GM21381 (cell line): ENCODE measurements at regions not wholly inside any gene's neighbourhood (a gene's known extent, or its start where the extent isn't known, plus 50 kb on each side); places are given as distances from the start of the nearest gene placed in this dataset.

Experiments
- ATAC-seq: cut with Tn5 transposase; IDR thresholded peaks from one replicate; pipeline ENCODE4 v1.9.1; 2021; ENCODE audit warnings: mild to moderate bottlenecking, moderate library complexity; ENCODE audit not compliant: unreplicated experiment

GRCh38 chr5:64110222-64110621 lies 55.4 kb upstream of the RNF180 start:
- ATAC-seq = no peak

DNA sequence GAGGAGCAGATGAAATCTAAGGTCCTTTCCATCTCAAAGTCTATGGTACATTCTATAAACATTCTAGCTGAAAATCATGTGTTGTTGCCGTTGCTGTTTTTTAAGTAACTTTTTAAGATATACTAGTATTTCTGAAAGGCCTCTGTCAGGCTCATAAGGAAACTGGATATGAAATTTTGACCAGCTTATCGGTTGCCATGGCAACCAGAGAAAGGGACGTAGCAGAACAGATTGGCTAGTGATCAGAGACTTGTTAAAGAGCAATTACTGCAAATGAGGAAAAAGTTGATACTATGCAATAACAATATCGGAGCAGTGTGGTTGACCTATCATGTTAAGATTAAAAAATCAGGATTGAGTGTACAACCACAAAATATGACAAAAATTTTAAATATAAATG lies 57.0 kb upstream of the RNF180 start:
- no peak for ATAC-seq

DNA sequence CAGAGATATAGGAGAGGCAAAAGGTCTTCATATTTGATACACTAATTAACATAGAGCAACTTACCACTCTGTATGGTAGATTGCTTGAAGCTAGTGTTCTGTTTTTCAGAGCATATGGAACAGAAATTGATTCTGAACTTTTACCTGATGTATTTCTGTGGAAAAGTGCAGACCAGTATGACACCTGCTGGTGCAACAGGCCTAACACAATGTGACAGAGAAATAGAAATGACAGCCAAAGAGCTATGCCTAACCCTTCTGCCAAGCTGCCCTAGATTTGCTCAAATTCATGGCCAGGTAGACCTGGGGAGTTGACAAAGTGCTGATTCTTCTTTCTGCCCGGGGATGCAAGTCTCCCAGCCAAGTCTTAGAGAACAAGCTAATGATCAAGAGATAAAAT lies 65.4 kb upstream of the RNF180 start:
- ATAC-seq = no peak

DNA sequence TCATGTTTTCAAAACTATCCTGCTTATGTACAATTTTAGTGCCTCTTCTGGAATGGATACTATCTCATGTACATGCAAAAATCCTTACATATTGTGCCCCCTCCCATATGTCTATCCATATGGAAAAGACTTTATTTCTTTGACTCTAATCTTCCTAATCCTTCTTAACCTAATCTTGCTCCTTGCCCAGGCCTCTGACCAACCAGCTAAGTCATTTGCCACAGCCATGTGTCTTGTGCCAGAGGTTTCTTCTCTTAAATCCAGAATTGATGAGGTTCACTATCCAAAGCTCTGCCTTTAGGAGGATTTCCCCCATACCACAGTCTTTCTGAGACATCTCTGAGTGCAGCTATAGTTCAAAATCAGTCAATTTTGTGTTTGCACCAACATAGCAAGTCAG lies 68.9 kb upstream of the RNF180 start:
- ATAC-seq = no peak

DNA sequence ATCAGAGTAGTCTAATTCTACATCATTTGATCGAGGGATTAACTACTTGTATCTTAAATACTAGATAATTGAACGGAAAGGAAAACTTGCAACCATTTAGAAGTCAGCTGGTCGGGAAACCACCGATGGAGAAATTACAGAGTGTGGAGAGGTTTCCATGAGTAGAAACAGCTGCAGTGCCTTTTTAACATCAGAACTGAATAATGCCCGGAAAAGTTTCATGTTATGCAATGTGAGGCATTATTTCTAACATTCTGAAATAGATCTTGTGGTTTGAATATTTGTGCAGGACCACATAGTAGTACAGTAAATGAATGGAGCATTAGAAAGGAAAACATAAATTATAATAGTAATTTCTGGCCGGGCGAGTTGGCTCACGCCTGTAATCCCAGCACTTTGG lies 88.1 kb upstream of the RNF180 start:
- no peak for ATAC-seq

GRCh38 chr5:64074533-64074932 lies 91.1 kb upstream of the RNF180 start:
- peak; percentile 73 for ATAC-seq

GRCh38 chr5:64069486-64069885 lies 96.2 kb upstream of the RNF180 start:
- no peak for ATAC-seq

DNA sequence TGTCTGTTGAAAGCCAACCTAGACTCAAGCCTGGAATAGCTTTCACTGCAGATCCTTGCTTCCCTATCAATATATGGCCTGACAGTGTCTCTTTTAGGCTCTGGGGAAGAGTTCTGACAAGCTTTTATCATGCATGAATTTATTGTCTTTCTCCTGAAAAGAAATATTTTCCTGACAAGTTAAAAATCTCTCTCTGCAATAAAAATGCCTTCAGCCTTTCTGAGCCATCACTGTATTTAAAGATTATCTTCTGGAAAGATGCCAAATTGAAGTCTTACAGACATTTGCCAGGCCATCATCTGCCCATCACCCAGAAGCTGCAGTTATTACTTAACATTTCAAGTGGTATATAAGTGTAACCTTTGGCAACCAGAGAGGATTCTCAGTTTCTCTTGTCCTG lies 88.1 kb upstream of the HTR1A start:
- no peak for ATAC-seq

GRCh38 chr5:64040490-64040889 lies 78.2 kb upstream of the HTR1A start:
- no peak for ATAC-seq

- ATAC-seq = no peak
Measured at GRCh38 chr5:64026493-64026892, 64.2 kb upstream of the HTR1A start.

DNA sequence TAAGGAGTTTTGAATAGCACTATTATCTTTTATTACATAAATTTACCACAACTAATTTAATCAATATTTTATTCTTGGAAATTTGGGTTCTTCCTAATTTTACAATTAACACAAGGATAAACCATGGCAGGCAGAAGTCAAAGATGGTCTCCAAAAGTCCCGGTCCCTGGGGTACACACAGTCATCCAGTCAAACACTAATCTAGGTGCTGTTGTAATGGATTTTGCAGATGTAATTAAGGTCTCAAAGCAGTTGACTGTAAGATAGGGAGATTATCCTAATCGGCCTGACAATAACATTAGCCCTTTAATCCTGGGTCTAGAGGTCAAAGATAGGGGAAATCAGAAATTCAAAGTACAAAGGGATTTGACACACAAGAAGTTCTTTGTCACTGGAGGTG lies 57.5 kb upstream of the HTR1A start:
- no peak for ATAC-seq

GRCh38 chr5:64018966-64019365 lies 56.7 kb upstream of the HTR1A start:
- no peak for ATAC-seq

- ATAC-seq = no peak
Measured at GRCh38 chr5:64015824-64016223, 53.6 kb upstream of the HTR1A start.
